EH (cell line): ENCODE measurements at regions not wholly inside any gene's neighbourhood (a gene's known extent, or its start where the extent isn't known, plus 50 kb on each side); places are given as distances from the start of the nearest gene placed in this dataset.
A peak's percentile ranks its signal among the peaks of the same experiment; 100 is the strongest.

Source experiments
- DNase-seq: peaks from one replicate; pipeline ENCODE4 v3.0.0-alpha.2; 2015; ENCODE audit warnings: low read depth

- DNase-seq, result peak; percentile 65
These were observed 61.4 kb upstream of the GPR158 start for GRCh38 chr10:25113191-25114035.

GRCh38 chr10:25114036-25114411 is 60.8 kb upstream of the GPR158 start:
- DNase-seq, result no peak

- DNase-seq, result no peak
These were observed 57.0 kb upstream of the GPR158 start for GRCh38 chr10:25117757-25118156.

- no peak for DNase-seq
These were observed 54.6 kb upstream of the GPR158 start for GRCh38 chr10:25120188-25120587.
